ENCODE measurements at regions not wholly inside any gene's neighbourhood (a gene's known extent, or its start where the extent isn't known, plus 50 kb on each side); places are given as distances from the start of the nearest gene placed in this dataset.

- no peak for TF ChIP-seq CTCF (IDR thresholded peaks at IDR 0.05)
- H3K4me1 ChIP-seq (ENCODE audit: control insufficient read depth in 1 of 2, low read depth in 2 of 2) = no peaks in the 10 kb centered on the region
- ATAC-seq (ENCODE audit: insufficient number of reproducible peaks, low FRiP score, low read depth) = no peak
- H3K4me3 ChIP-seq = no peak overlapping the region
- H3K9me3 ChIP-seq = no peaks in the 10 kb centered on the region
- no peaks in the 10 kb centered on the region for H3K27me3 ChIP-seq (replicated peaks; ENCODE audit: insufficient read depth)
- no peak overlapping the region for H3K27ac ChIP-seq
- no peak for DNase-seq (ENCODE audit: low spot score)
- no peaks in the 10 kb centered on the region for H3K36me3 ChIP-seq
Measured at GRCh38 chr13:68813180-68813796, 1294.3 kb upstream of the ATXN8OS start.

GRCh38 chr13:68810660-68811059, 1297.0 kb upstream of the ATXN8OS start:
- TF ChIP-seq CTCF (IDR thresholded peaks at IDR 0.05) = no peak
- Histone ChIP-seq H3K9me3 (no peaks in the 10 kb centered on the region), H3K4me3 (no peak overlapping the region), H3K27me3 (replicated peaks; ENCODE audit: insufficient read depth) (no peaks in the 10 kb centered on the region), H3K27ac (no peak overlapping the region), H3K4me1 (ENCODE audit: control insufficient read depth in 1 of 2, low read depth in 2 of 2) (no peaks in the 10 kb centered on the region), H3K36me3 (no peaks in the 10 kb centered on the region)
- no peak for ATAC-seq (ENCODE audit: insufficient number of reproducible peaks, low FRiP score, low read depth)
- no peak for DNase-seq (ENCODE audit: low spot score)

GRCh38 chr13:68808456-68808855, 1299.2 kb upstream of the ATXN8OS start:
- no peak for TF ChIP-seq CTCF (IDR thresholded peaks at IDR 0.05)
- no peaks in the 10 kb centered on the region for H3K9me3 ChIP-seq
- no peak overlapping the region for H3K4me3 ChIP-seq
- H3K27me3 ChIP-seq (replicated peaks; ENCODE audit: insufficient read depth) = no peaks in the 10 kb centered on the region
- H3K4me1 ChIP-seq (ENCODE audit: control insufficient read depth in 1 of 2, low read depth in 2 of 2) = no peaks in the 10 kb centered on the region
- DNase-seq (ENCODE audit: low spot score) (no peak), ATAC-seq (ENCODE audit: insufficient number of reproducible peaks, low FRiP score, low read depth) (no peak)
- no peaks in the 10 kb centered on the region for H3K36me3 ChIP-seq
- H3K27ac ChIP-seq = no peak overlapping the region

- DNase-seq (ENCODE audit: low spot score) (no peak), ATAC-seq (ENCODE audit: insufficient number of reproducible peaks, low FRiP score, low read depth) (no peak)
- H3K4me3 ChIP-seq = no peak overlapping the region
- H3K36me3 ChIP-seq = no peaks in the 10 kb centered on the region
- no peak overlapping the region for H3K27ac ChIP-seq
- TF ChIP-seq CTCF (IDR thresholded peaks at IDR 0.05) = no peak
- no peaks in the 10 kb centered on the region for H3K4me1 ChIP-seq (ENCODE audit: control insufficient read depth in 1 of 2, low read depth in 2 of 2)
- no peaks in the 10 kb centered on the region for H3K9me3 ChIP-seq
- no peaks in the 10 kb centered on the region for H3K27me3 ChIP-seq (replicated peaks; ENCODE audit: insufficient read depth)
Measured at GRCh38 chr13:68806125-68806524, 1301.5 kb upstream of the ATXN8OS start.

GRCh38 chr13:68784275-68784674, 1323.4 kb upstream of the ATXN8OS start:
- no peaks in the 10 kb centered on the region for H3K9me3 ChIP-seq
- TF ChIP-seq CTCF (IDR thresholded peaks at IDR 0.05) = no peak
- H3K4me3 ChIP-seq = no peak overlapping the region
- no peaks in the 10 kb centered on the region for H3K36me3 ChIP-seq
- no peaks in the 10 kb centered on the region for H3K4me1 ChIP-seq (ENCODE audit: control insufficient read depth in 1 of 2, low read depth in 2 of 2)
- no peak overlapping the region for H3K27ac ChIP-seq
- no peak for DNase-seq (ENCODE audit: low spot score)
- ATAC-seq (ENCODE audit: insufficient number of reproducible peaks, low FRiP score, low read depth) = no peak
- no peaks in the 10 kb centered on the region for H3K27me3 ChIP-seq (replicated peaks; ENCODE audit: insufficient read depth)
